Hematopoietic multipotent progenitor cell treated with erythropoietin and hydrocortisone succinate and interleukin-3 and kit ligand, for 8 days (in vitro differentiated cells): ENCODE measurements at regions not wholly inside any gene's neighbourhood (a gene's known extent, or its start where the extent isn't known, plus 50 kb on each side); places are given as distances from the start of the nearest gene placed in this dataset.
"Not testable (repeated sequence)": the region's sequence is repeated elsewhere in the genome, so short reads cannot be mapped to it uniquely, and the experiment has no call there.

ENCODE experiments used
- DNase-seq: peaks from one replicate; pipeline ENCODE4 v3.0.0-alpha.2; 2015

- DNase-seq, result not testable (repeated sequence)
These were observed 113.1 kb upstream of the AKAP13 start for GRCh38 chr15:85267158-85267857.

GRCh38 chr15:85274315-85275050 is 105.9 kb upstream of the AKAP13 start:
- DNase-seq, result no peak

GRCh38 chr15:85276508-85276907 is 103.9 kb upstream of the AKAP13 start:
- DNase-seq, result no peak

- DNase-seq, result no peak
These were observed 103.5 kb upstream of the AKAP13 start for GRCh38 chr15:85276921-85277320.

- DNase-seq, result no peak
These were observed 102.5 kb upstream of the AKAP13 start for GRCh38 chr15:85277847-85278370.

GRCh38 chr15:85280203-85280602 is 100.2 kb upstream of the AKAP13 start:
- DNase-seq, result no peak

GRCh38 chr15:85281293-85281882 is 99.0 kb upstream of the AKAP13 start:
- no peak for DNase-seq

- DNase-seq, result no peak
These were observed 97.8 kb upstream of the AKAP13 start for GRCh38 chr15:85282504-85283115.

- not testable (repeated sequence) for DNase-seq
These were observed 96.6 kb upstream of the AKAP13 start for GRCh38 chr15:85283815-85284214.

- DNase-seq, result no peak
These were observed 95.9 kb upstream of the AKAP13 start for GRCh38 chr15:85284497-85284896.

- peak; percentile 79 for DNase-seq
These were observed 90.6 kb upstream of the AKAP13 start for GRCh38 chr15:85289677-85290365.

- DNase-seq, result not testable (repeated sequence)
These were observed 87.8 kb upstream of the AKAP13 start for GRCh38 chr15:85292583-85292982.

- DNase-seq, result peak; percentile 77
These were observed 83.6 kb upstream of the AKAP13 start for GRCh38 chr15:85296615-85297402.

GRCh38 chr15:85297537-85297936 is 82.9 kb upstream of the AKAP13 start:
- DNase-seq, result no peak

GRCh38 chr15:85298366-85298765 is 82.0 kb upstream of the AKAP13 start:
- no peak for DNase-seq

- DNase-seq, result no peak
These were observed 81.5 kb upstream of the AKAP13 start for GRCh38 chr15:85298941-85299340.

GRCh38 chr15:85302271-85302670 is 78.1 kb upstream of the AKAP13 start:
- DNase-seq, result no peak

GRCh38 chr15:85305050-85305449 is 75.4 kb upstream of the AKAP13 start:
- DNase-seq, result no peak

- no peak for DNase-seq
These were observed 73.3 kb upstream of the AKAP13 start for GRCh38 chr15:85306946-85307686.

- no peak for DNase-seq
These were observed 72.7 kb upstream of the AKAP13 start for GRCh38 chr15:85307687-85308045.

- no peak for DNase-seq
These were observed 68.8 kb upstream of the AKAP13 start for GRCh38 chr15:85311647-85312046.
